GM19468 (cell line): ENCODE measurements at regions not wholly inside any gene's neighbourhood (a gene's known extent, or its start where the extent isn't known, plus 50 kb on each side); places are given as distances from the start of the nearest gene placed in this dataset.
"Not testable (repeated sequence)": the region's sequence is repeated elsewhere in the genome, so short reads cannot be mapped to it uniquely, and the experiment has no call there.

Experiments used
- ATAC-seq: cut with Tn5 transposase; IDR thresholded peaks from one replicate; pipeline ENCODE4 v1.9.1; 2021; ENCODE audit warnings: mild to moderate bottlenecking, moderate library complexity, moderate number of reproducible peaks; ENCODE audit not compliant: unreplicated experiment; ENCODE audit errors: extremely low read depth

DNA sequence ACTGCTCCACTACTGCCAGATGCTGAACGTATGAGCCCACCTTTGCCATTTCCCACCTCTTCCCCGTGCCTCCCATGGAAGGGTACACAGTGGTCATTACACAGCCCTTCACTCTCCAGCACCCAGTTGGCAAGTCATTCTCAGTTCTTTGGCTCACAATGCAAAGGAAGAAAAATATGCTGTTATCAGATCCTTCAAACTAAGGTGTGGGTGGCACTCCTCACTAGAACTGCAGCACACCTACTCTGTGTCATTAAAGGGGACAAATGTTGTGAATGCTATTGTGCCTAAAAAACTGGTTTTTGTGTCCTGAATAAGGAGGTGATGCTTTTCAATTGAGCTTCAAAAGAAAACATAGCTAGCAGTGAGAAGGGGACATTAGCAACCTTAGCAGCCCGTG lies 183.1 kb upstream of the SNX2 start:
- no peak for ATAC-seq

DNA sequence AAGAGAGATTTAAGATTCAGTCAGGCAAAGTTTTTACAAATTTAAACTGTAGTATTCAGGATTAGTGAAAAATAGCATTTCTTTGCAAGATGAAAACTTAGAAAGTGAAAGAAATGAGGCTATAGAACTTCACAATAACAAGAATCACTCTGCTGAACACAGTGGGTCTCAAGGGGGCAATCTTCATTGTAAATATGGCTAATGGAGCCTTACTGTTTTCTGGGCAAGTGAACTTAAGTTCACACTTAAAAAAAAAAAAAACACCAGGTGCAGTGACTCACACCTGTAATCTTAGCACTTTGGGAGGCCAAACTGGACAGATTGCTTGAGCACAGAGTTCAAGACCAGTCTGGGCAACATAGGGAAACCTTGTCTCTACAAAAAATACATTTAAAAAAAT lies 175.9 kb upstream of the SNX2 start:
- no peak for ATAC-seq

DNA sequence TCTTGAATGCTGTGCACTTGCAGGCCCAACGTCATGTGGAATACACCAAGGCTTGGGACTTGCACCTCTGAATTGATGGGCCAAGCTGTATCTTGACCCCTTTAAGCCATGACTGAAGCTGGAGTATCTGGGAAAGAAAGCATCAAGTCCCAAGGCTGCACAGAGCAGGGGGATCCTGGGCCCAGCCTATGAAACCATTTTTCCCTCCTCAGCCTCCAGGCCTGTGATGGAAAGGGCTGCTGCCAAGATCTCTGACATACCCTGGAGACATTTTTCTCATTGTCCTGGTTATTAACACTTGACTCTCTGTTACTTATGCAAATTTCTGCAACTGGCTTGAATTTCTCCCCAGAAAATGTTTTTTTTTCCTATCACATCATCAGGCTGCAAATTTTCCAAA lies 174.0 kb upstream of the SNX2 start:
- ATAC-seq: no peak

DNA sequence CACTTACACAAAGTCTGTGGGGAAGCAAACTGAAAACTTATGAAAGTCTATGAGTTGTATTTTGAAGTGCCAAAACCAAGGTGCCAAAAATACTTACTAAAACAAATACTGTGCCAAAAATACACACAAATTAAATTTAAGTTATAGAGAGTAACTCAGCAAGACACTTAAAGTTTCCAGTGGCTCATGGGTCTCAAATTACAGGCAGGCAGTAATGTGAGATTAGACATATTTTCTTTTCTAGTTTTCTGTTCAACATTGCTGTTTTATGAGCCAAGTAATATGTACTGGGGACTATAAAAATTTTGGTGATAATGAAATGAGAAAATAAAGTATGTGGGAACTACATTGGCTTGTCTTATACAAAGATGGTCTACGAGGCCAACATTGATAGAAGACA lies 172.2 kb upstream of the SNX2 start:
- no peak for ATAC-seq

DNA sequence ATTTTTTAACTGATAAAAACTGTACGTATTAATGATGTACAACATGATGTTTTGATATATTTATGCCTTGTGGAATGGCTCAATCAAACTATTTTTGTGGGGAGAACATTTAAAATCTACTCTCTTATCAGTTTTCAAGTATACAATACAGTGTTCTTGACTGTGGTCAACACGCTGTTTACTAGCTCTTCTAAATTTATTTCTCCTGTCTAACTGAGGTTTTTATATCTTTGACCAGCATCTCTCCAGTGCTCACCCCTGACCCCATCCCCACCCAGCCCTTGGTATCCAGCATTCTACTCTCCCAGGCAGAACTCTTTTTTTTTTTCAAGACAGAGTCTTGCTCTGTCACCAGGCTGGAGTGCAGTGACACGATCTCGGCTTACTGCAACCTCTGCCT lies 169.6 kb upstream of the SNX2 start:
- no peak for ATAC-seq

DNA sequence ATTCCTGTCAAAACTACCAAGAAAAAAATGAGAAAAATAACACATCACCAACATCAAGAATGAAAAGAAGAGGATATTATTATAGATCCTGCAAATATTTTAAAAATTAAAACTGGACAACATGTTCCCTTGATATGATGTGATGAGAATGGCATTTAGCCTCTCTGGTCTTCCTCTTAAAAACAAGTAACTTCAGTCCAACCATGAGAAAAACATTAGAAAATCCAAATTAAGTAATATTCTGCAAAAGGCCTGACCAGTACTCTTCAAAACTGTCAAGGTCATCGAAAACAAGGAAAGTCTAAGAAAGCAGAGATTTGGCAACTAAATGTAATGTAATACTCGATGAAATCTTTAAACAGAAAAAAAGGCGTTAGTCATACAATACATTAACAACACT lies 167.1 kb upstream of the SNX2 start:
- no peak for ATAC-seq

DNA sequence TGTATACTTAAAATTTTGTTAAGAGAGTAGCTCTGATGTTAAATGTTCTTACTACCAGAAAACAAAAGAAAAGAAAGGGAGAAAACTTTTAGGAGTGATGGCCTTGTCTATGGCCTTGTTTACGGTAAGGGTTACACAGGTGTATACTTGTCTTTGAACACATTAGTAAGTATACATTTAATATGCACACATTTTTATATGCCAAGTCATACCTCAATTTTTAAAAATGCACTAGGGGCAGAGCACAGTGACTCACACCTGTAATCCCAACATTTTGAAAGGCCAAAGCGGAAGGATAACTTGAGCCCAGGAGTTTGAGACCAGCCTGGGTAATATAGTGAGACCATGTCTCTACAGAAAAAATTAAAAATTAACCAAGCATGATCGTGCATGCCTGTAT lies 166.7 kb upstream of the SNX2 start:
- ATAC-seq: no peak

DNA sequence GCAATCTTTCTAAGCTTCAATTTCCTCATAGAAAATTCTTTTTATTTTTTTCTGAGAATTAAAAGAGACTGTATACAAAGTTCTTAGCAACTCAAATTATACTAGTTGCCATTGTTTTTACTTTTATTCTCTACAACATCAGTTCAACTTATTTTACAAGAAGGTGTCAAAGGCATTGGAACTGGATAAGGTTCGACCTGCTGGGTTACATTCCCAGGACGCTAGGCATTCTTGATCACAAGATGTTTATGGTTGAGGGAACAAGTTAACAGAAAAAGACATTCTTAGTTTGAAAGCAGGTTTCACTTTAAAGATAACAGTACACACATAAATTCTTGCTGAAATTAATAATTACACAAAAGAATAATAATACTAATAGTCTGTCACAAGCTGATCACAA lies 163.5 kb upstream of the SNX2 start:
- no peak for ATAC-seq

DNA sequence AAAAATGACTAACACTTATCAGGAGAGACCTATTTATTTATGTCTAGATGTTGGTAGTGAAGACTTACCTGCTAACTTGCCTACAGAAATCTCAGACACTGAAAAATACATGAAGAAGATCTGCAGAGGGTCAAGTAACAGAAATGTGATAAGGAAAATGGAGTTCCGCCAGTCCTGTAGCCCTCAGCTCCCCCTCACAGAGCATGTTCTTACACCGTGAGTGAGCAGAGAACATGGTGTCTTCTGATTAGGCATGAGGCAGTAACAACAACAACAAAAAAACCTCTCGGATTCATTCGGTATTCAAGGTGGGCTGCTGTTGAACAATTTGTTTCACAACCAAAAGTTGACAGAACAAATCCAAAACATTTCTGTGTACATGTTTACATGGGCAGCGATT lies 162.0 kb upstream of the SNX2 start:
- ATAC-seq: no peak

DNA sequence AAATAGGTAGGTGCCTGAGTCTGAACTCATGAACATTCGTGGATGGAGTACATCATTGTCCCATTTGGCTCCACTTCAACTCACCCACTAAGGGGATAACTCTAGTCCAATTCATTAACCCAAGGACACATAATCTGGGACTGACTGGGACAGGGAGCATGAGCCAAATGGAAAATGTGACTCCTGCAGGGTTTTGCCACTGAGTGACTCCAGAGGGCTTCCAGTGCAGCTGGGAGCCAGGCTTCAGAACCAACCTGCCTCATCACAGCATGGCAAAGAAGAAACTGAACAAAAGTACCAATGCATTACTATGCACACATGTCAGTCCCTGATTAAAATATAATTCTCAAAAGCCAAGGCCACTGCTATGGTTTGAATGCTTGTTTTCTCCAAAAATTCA lies 159.7 kb upstream of the SNX2 start:
- no peak for ATAC-seq

DNA sequence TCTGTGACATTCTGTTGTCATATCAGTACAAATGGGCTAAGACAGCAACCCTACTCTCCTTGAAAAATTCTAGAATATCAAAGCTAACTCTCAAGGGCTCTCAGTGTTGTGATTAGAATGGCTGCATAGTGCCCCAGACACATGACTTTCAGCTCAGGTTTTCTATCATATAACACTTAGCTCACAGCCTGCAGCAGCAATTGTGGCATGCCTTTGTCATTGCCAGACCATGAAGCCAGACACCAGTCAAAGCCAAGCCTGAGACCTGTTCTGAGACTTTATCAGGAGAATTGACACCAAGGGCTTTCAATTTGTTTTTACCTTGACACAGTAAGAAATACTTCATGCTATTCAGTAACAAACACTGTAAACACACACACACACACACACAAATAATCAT lies 159.0 kb upstream of the SNX2 start:
- ATAC-seq: no peak

DNA sequence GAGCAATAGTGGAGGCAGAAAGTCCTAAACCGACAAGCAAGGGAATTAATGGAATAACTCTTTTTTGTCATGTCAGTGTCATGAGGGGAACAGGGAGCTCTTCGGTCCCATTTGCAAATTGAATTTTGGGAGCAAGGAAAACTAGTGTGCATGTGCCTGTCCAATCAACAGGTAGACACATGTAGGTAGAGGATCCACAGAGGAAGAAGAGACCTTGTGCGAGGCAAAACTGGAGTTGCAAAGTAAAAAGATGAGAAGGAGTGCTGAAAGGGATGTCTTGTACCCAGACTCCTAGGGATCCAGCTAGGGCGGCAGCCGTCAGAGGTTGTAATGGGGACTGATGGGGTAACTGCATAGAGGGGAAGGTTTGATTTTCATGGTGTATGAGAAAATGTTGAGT lies 156.8 kb upstream of the SNX2 start:
- not testable (repeated sequence) for ATAC-seq

DNA sequence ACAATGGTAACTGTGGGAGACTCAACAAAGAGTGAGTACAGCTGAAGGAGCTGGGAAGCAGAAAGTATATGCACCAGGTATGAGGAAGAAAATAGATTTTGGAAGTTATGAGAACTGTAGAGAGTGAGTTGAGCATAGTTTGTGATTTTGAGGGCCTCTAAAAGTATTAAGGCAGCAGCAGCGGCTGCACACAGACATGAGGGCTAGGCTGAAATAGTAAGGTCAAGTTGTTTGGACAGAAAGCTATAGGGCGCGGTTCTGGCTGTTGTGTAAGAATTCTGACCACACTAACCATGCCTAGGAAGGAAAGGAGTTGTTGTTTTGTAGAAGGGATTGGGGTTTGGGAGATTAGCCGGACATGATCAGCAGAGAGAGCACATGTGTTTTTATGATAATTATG lies 154.1 kb upstream of the SNX2 start:
- not testable (repeated sequence) for ATAC-seq

DNA sequence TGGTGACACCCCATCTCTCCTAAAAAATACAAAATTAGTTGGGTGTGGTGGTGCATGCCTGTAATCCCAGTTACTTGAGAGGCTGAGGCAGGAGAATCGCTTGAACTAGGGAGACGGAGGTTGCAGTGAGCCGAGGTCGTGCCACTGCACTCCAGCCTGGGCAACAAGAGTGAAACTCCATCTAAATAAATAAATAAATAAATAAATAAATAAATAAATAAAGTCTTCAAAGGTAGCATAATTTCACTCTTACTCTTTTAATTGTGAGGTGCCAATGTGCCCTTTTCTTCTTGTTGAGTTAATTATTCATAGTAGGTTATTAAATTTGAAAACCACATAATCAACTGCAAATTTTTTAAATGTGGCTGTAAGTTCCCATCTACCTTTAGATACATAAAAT lies 146.2 kb upstream of the SNX2 start:
- ATAC-seq: not testable (repeated sequence)

DNA sequence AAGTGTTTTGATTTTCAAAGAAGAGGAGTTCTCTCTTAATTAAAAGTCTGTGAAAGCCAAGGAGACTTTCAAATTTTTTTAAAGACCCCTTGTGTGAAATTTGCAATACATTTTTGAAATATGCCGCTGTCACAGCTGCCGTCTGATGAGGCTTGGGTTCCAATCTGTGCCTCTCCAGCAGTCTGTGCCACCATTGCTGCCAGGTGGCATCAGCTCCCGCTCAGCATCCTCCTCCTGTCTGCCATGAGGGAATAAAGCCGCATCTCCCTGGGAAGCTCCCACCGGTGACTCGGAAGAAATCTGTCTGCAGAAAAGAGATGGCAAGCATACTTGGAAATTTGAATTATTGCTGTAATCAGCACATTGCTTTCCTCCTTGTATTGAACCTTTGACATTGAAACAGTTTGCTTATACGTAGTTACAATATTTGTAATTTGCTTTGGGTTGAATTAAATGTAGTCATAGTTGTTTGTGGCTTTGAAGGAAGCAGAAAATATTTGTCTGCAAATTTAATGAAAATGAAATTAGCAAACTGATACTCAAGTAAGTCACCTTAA lies 145.7 kb upstream of the SNX2 start:
- no peak for ATAC-seq

DNA sequence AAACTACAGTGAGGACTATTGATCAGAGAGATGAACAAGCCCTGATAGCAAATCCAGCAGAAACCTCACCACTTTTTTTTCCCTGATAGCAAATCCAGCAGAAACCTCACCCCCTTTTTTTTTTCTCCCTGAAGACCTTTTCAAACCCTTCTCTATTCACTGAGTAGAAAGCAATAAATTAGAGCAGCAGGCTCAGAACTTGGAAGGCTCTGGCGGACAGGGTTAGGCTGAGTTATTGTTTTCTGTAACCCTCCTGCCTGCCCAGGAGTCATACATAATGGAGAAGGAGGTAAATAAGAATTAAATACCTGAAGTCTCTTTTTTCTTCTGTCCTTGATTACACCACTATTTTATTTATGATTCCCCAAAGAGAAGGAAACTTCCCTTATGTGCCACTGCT lies 136.3 kb upstream of the SNX2 start:
- ATAC-seq: no peak

DNA sequence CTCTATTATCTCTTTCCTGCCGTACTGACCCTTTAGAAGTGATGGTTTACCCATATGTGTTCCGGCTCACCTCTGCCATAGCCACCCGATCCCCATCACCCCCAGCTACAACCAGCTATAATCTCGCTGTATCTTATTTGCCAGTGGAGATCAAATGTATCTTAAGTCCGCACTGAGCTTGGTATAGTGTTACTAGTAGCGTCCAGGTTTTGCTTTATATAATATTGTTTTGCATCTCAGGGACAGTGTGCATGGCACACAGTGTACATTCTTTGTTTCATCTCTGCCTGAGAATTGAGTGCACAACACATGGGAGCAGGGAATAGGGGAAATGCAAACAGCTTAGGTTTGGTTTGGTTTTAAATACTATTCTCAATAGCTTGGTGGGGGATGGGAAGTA lies 135.8 kb upstream of the SNX2 start:
- no peak for ATAC-seq

DNA sequence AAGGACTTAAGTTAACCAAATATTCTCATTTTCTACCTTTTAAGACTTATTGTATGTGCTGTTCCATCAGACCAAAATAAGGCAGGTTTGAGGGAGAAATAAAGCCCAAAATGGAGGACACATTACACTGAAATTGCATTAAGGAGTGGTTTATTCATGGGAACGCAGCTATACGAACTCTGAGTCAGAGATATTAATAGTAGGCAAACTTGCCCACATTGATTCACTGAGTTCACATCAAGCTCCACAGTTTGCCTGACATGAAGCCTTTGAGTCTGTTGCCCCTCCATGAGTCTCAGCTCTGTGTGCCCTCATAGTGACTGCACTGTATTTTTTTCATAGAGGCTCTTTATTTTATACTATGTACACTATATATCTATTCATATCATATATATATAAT lies 135.0 kb upstream of the SNX2 start:
- ATAC-seq: no peak

DNA sequence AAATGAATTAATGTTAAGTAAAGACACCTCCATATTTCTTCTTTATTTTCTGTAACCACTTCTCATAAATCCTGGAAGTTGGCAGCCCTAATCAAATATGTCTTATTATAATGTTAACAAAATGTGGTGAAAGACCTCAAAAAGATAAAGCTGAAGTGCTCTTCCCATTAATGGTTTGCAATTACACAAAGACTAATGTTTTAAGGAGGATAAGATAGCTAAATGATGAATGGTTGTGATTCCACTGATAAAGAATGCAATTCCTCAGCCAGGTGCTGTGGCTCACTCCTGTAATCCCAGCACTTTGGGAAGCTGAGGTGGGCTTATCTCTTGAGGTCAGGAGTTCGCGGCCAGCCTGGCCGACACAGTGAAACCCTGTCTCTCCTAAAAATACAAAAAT lies 125.8 kb upstream of the SNX2 start:
- ATAC-seq: no peak

DNA sequence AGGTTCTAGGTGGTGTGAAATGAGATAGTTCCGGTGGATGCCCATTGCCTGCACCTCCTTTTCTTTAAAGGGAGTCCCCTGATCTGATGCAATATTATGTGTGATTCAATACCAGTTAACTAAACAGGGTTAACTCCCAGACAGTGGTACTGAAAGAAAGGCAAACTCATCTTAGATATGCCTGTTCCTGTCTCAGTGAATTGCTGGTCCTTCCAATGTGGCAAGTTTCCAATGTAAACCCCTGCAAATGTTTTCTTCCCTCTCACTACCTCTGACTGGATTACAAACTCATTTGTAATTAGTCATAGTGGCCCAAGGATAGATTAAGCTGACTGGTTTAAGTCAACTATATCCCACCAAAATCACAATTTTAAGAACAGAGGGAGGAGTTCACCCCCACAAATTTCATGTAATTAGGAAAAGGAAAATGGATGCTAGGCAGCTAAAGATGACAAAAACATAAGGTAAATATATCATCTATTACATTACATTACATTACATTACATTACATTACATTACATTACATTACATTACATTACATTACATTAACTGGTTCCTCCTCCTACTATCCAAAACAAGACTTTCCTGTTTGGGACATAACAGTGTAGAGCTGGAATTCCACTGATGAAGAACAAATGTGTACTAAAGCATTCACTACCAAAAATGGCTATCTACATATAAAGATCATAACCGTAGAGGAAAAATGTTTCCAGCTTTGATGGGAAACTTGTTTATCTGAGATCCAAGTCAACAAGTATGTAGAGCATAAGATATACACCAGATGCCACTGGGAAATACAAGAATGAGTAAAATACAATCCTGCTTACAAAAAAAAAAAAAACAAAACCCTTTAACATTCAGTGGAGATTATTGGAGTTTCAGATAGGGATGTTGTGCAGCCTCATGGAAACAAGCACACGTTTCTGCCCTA lies 121.5 kb upstream of the SNX2 start:
- ATAC-seq: no peak

DNA sequence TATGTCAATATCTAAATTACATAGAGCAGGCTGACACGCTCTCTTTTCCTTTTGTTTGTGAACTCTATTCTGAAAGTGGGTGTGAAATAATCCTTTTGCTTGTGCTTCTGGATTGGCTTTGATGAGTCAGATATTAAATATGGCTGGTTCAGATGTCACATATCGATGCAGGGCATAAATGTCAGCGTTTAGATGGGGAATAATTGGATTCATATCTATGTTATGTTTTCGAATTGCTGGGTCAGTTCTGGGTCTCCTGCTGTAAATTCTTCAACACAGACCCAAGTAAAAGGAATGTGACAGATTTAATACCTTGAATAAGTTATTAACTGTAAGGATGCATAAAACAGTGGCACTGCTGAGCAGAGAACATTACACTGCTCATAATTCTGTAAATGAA lies 118.7 kb upstream of the SNX2 start:
- ATAC-seq: no peak

DNA sequence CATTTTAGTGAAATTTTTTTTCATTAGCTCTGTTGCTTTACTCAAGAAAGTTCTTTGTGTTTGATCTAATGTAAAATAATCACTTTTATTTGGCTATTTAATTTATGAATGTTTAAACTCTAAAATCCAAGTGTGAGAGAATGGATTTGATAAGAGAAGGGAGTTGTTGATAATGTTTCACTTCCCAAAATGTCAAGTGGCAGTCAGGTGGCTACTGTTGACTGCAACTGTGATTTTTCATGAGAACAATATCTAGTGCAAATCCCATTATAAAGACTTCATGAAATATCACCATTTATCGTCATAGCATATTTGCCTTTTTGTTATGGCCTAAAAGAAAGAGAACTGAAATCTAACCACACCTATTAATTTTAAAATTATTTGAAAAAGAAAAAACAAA lies 118.3 kb upstream of the SNX2 start:
- ATAC-seq: no peak
